HTR-8/SVneo (cell line): ENCODE measurements at regions not wholly inside any gene's neighbourhood (a gene's known extent, or its start where the extent isn't known, plus 50 kb on each side); places are given as distances from the start of the nearest gene placed in this dataset.
"Not testable (repeated sequence)": the region's sequence is repeated elsewhere in the genome, so short reads cannot be mapped to it uniquely, and the experiment has no call there.

Experiments used
- DNase-seq: peaks from one replicate; pipeline ENCODE4 v3.0.0; 2011; ENCODE audit warnings: low spot score, mixed read lengths; ENCODE audit not compliant: insufficient read length
- FAIRE-seq: peaks from 2 replicates; lab custom pipeline; 2011; peaks lifted over from hg19 to GRCh38; lab: Jason Lieb, UNC

- no peak for FAIRE-seq
Measured at GRCh38 chr5:16987776-16988175, 51.7 kb upstream of the MYO10 start.

GRCh38 chr5:16990817-16991520 lies 54.9 kb upstream of the MYO10 start:
- DNase-seq, FAIRE-seq: not testable (repeated sequence)

More at GRCh38 chr5:16987776-16988175, 51.7 kb upstream of the MYO10 start:
- DNase-seq: no peak

GRCh38 chr5:16992006-16992405 lies 55.9 kb upstream of the MYO10 start:
- FAIRE-seq (peak; percentile 31), DNase-seq (no peak)

- DNase-seq (no peak), FAIRE-seq (no peak)
Measured at GRCh38 chr5:16992444-16992843, 56.4 kb upstream of the MYO10 start.

GRCh38 chr5:16994565-16994964 lies 58.5 kb upstream of the MYO10 start:
- no peak for FAIRE-seq
- no peak for DNase-seq

GRCh38 chr5:16995372-16995771 lies 59.3 kb upstream of the MYO10 start:
- FAIRE-seq (no peak), DNase-seq (no peak)

GRCh38 chr5:17000291-17000939 lies 64.3 kb upstream of the MYO10 start:
- peak; percentile 51 for FAIRE-seq
- peak; percentile 92 for DNase-seq

- DNase-seq: no peak
- FAIRE-seq: no peak
Measured at GRCh38 chr5:17001428-17001827, 65.3 kb upstream of the MYO10 start.

- FAIRE-seq (no peak), DNase-seq (no peak)
Measured at GRCh38 chr5:17004441-17005106, 68.5 kb upstream of the MYO10 start.

GRCh38 chr5:17005107-17005828 lies 69.2 kb upstream of the MYO10 start:
- FAIRE-seq: no peak
- DNase-seq: no peak

- FAIRE-seq (no peak), DNase-seq (no peak)
Measured at GRCh38 chr5:17012289-17012688, 76.2 kb upstream of the MYO10 start.

- FAIRE-seq (no peak), DNase-seq (no peak)
Measured at GRCh38 chr5:17014686-17015085, 78.6 kb upstream of the MYO10 start.

- DNase-seq: no peak
- FAIRE-seq: no peak
Measured at GRCh38 chr5:17018871-17019270, 82.8 kb upstream of the MYO10 start.

- FAIRE-seq: no peak
- DNase-seq: no peak
Measured at GRCh38 chr5:17019324-17019723, 83.2 kb upstream of the MYO10 start.

- DNase-seq: no peak
- no peak for FAIRE-seq
Measured at GRCh38 chr5:17020678-17021601, 84.9 kb upstream of the MYO10 start.

- FAIRE-seq: no peak
- no peak for DNase-seq
Measured at GRCh38 chr5:17021602-17021932, 85.5 kb upstream of the MYO10 start.

- DNase-seq (no peak), FAIRE-seq (no peak)
Measured at GRCh38 chr5:17022296-17022695, 86.2 kb upstream of the MYO10 start.

- DNase-seq (peak; percentile 71), FAIRE-seq (no peak)
Measured at GRCh38 chr5:17024686-17025180, 88.6 kb upstream of the MYO10 start.

GRCh38 chr5:17031659-17032277 lies 95.7 kb upstream of the MYO10 start:
- FAIRE-seq, DNase-seq: not testable (repeated sequence)
